Esophagus squamous epithelium (tissue), 5 donors: ENCODE measurements at regions not wholly inside any gene's neighbourhood (a gene's known extent, or its start where the extent isn't known, plus 50 kb on each side); places are given as distances from the start of the nearest gene placed in this dataset.

ENCODE experiments used
- DNase-seq: peaks from one replicate; lab custom pipeline; 2025; lab: John Stamatoyannopoulos, UW
- H3K27ac ChIP-seq, 4 donors: fragments of 200-600 bp; sonication (generic); one replicate each; pipeline ENCODE4 v1.5.1; 2016 to 2019; ENCODE audit warnings: mild to moderate bottlenecking in 1 of 4
- H3K27me3 ChIP-seq, 4 donors: fragments of 200-600 bp; sonication (generic); 1 replicate in 3 of 4; 2 replicates in 1 of 4; pipeline versions ENCODE4 v1.5.1 to v1.6.0; 2017 to 2021; ENCODE audit warnings: antibody characterized with exemption in 1 of 4
- H3K36me3 ChIP-seq, 3 donors: fragments of 200-600 bp; sonication (generic); one replicate each; pipeline ENCODE4 v1.5.1; 2016 to 2019
- H3K4me1 ChIP-seq, 3 donors: fragments of 200-600 bp; sonication (generic); one replicate each; pipeline ENCODE4 v1.5.1; 2017 to 2019
- H3K4me3 ChIP-seq, 4 donors: fragments of 200-600 bp; sonication (generic); 1 replicate in 3 of 4; 2 replicates in 1 of 4; pipeline ENCODE4 v1.5.1; 2016 to 2019; ENCODE audit warnings: mild to moderate bottlenecking in 2 of 4, moderate library complexity in 1 of 4
- H3K9me3 ChIP-seq, 3 donors: fragments of 200-600 bp; sonication (generic); one replicate each; pipeline ENCODE4 v1.5.1; 2016 to 2019
- CTCF ChIP-seq, 6 experiments: fragments of 450-650 bp in 4 of 6; fragments of 200-600 bp in 2 of 6; sonication (generic) in 2 of 6; IDR thresholded peaks; one replicate each; pipeline ENCODE4 v1.5.1; 2016 to 2019; ENCODE audit warnings: antibody characterized with exemption in 6 of 6, mild to moderate bottlenecking in 4 of 6, moderate library complexity in 4 of 6
- POLR2A ChIP-seq, 4 donors: fragments of 450-650 bp; IDR thresholded peaks; one replicate each; pipeline ENCODE4 v1.6.1; 2017; ENCODE audit warnings: antibody characterized with exemption in 4 of 4, mild to moderate bottlenecking in 4 of 4, moderate library complexity in 3 of 4
- WGBS, 2 donors: methylation state at CpG; one replicate each; pipeline ENCODE4 v1.1.5; 2018; 5-methylcytosine and 5-hydroxymethylcytosine counted together
- intact Hi-C: fragments of 100-400 bp; cut with DNase I; formaldehyde crosslinking; loops from one replicate; pipeline ENCODE4 v1.15.0; 2022
- donor health status: DM: yes; HTN: yes; CAD: no.

GRCh38 chr6:86471791-86472190 is 465.5 kb upstream of the HTR1E start:
- no peaks in the 10 kb centered on the region for H3K4me1 ChIP-seq
- intact Hi-C loops = no loop called here
- no peaks in the 10 kb centered on the region for H3K27me3 ChIP-seq
- WGBS, 2 donors = 57 to 67% methylated on average over 2 to 3 of the region's 3 CpGs
- no peaks in the 10 kb centered on the region for H3K36me3 ChIP-seq
- TF ChIP-seq CTCF (IDR thresholded peaks at IDR 0.05) = no peak
- TF ChIP-seq POLR2A (IDR thresholded peaks at IDR 0.05) = no peak
- H3K4me3 ChIP-seq = no peak overlapping the region
- DNase-seq = no peak
- no peak overlapping the region for H3K27ac ChIP-seq
- H3K9me3 ChIP-seq = no peaks in the 10 kb centered on the region

- no peaks in the 10 kb centered on the region for H3K36me3 ChIP-seq
- DNase-seq = no peak
- 70 to 79% methylated on average over 4 of the region's 4 CpGs for WGBS, 2 donors
- no peaks in the 10 kb centered on the region for H3K27me3 ChIP-seq
- H3K27ac ChIP-seq = no peak overlapping the region
- no peak for TF ChIP-seq CTCF (IDR thresholded peaks at IDR 0.05)
- no peak for TF ChIP-seq POLR2A (IDR thresholded peaks at IDR 0.05)
- no peaks in the 10 kb centered on the region for H3K9me3 ChIP-seq
- no peaks in the 10 kb centered on the region for H3K4me1 ChIP-seq
- intact Hi-C loops = no loop called here
- no peak overlapping the region for H3K4me3 ChIP-seq
Observed at GRCh38 chr6:86459978-86460377, 477.4 kb upstream of the HTR1E start.

- no peak overlapping the region for H3K27ac ChIP-seq
- no peak overlapping the region for H3K4me3 ChIP-seq
- intact Hi-C loops = no loop called here
- H3K27me3 ChIP-seq = no peaks in the 10 kb centered on the region
- peaks cover 0 to 5% (median 0%) of the 10 kb centered on the region in 3 donors for H3K9me3 ChIP-seq
- no peak for DNase-seq
- TF ChIP-seq POLR2A (IDR thresholded peaks at IDR 0.05) (no peak), CTCF (IDR thresholded peaks at IDR 0.05) (no peak)
- H3K4me1 ChIP-seq = no peaks in the 10 kb centered on the region
- no peaks in the 10 kb centered on the region for H3K36me3 ChIP-seq
Observed at GRCh38 chr6:86456821-86457220, 480.5 kb upstream of the HTR1E start.

- intact Hi-C loops = no loop called here
- no peak overlapping the region for H3K27ac ChIP-seq
- H3K27me3 ChIP-seq = no peaks in the 10 kb centered on the region
- no peaks in the 10 kb centered on the region for H3K36me3 ChIP-seq
- 17 to 29% methylated on average over 1 of the region's 1 CpG for WGBS, 2 donors
- H3K9me3 ChIP-seq = peaks cover 0 to 5% (median 0%) of the 10 kb centered on the region in 3 donors
- TF ChIP-seq CTCF (IDR thresholded peaks at IDR 0.05) (no peak), POLR2A (IDR thresholded peaks at IDR 0.05) (no peak)
- no peak overlapping the region for H3K4me3 ChIP-seq
- no peaks in the 10 kb centered on the region for H3K4me1 ChIP-seq
- DNase-seq = no peak
Observed at GRCh38 chr6:86453232-86453631, 484.1 kb upstream of the HTR1E start.

DNA sequence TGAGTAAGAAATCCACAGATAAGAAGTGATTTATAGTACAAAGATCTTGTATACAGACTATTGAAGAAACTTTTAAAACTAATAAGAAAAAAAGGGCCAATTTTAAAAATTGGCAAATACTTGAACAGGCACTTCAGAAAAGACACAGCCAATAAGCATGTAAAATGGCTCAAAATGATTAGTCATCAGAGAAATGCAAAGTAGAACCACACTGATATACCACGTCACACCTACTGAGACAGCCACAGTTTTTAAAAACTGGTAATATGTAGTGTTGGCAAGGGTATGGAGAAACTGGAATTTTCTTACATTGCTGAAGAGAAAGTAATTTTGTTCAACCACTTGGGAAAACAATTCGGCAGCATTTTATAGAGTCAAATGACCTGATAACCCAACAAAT is 488.9 kb upstream of the HTR1E start:
- WGBS, 2 donors = 63 to 70% methylated on average over 2 of the region's 2 CpGs
- no peaks in the 10 kb centered on the region for H3K4me1 ChIP-seq
- no peaks in the 10 kb centered on the region for H3K27me3 ChIP-seq
- TF ChIP-seq CTCF (IDR thresholded peaks at IDR 0.05) (no peak), POLR2A (IDR thresholded peaks at IDR 0.05) (no peak)
- intact Hi-C loops = no loop called here
- DNase-seq = no peak
- no peak overlapping the region for H3K4me3 ChIP-seq
- H3K36me3 ChIP-seq = no peaks in the 10 kb centered on the region
- H3K9me3 ChIP-seq = peaks cover 0 to 14% (median 0%) of the 10 kb centered on the region in 3 donors
- H3K27ac ChIP-seq = no peak overlapping the region
